ENCODE measurements at regions not wholly inside any gene's neighbourhood (a gene's known extent, or its start where the extent isn't known, plus 50 kb on each side); places are given as distances from the start of the nearest gene placed in this dataset.
A peak's percentile ranks its signal among the peaks of the same experiment; 100 is the strongest.
"Not testable (repeated sequence)": the region's sequence is repeated elsewhere in the genome, so short reads cannot be mapped to it uniquely, and the experiment has no call there.

DNA sequence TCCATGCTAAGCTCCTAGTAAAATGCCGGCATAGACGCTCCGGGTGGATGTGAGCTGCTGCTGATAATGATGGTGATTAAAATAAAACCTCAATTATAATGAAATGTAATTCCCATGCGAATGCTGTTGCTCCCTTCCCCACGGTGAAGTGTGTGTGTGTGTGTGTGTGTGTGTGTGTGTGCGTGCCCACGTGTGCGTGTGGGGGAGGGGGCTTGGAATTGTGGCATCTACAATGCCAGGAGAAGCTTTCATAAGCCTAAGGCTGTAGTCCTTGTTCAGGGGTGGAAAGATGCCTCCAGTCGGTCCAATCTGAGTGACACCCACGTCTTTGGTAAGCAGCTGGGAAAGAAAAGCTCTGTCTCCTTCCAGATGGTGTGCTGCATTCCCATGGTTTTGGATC is 137.9 kb downstream of the CDH26 start:
- no peak for DNase-seq

GRCh38 chr20:60097285-60097684 is 139.1 kb downstream of the CDH26 start:
- no peak for DNase-seq

DNA sequence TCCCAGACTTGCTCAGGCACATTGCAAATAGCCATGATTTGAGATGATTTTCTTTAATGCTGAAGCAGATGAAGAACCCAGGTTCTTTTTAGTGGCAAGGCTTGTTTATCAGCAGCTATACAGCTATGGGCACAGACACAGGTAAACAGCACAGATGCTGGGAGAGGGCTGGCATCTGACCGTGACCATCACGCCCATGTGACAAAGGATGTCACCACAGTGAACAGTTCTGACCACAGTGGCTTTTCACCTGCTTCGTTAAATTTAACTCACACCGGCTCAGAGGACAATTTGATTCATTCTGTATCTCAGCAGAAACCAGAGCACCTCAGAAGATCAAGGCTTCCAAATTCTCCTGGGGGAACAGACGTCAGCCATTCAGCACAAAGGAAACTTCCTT is 142.6 kb downstream of the CDH26 start:
- no peak for DNase-seq

GRCh38 chr20:60101201-60101890 is 143.1 kb downstream of the CDH26 start:
- no peak for DNase-seq

DNA sequence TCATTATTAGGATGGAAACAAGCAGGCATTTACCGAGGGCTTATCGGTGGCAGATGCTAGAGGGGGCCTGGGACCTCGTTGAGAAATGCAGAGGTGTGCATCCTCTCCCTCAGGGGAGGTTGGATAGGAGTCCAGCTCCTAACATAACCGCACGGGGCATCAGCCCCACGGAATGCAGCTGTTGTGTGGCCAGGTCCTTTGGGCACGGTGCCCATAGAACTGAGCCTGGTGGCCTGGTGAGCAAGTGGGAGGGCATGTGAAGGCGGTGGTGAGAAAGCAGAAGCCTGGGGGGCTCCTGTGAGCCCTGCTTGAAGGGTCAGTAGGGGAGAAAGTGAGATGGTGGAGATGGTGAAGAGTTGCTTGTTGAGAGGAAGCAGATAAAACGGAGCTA is 143.7 kb downstream of the CDH26 start:
- no peak for DNase-seq

DNA sequence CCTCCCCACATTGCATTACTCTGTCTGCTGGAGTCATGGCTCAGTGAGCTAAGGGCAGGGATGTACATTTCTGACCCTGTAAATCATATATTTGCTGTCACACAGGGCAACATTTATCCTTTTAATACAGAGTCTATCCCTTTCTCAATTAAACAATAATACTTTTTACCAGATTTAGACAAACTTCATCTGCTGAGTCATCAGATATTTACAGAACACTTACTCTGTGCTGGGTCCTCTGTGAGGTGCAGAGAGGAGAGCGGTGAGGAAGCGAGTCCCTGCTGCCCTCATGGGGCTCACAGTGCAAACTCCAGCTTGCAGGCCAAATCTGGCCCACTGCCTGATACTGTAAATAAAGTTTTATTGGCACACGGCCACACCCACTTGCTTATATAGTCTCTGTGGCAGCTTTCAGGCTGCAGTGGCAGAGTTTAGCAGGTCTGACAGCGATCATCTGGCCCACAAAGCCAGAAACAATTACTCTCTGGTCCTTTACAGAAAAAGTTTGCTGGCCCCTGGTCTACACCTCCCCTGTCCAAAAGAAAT is 144.5 kb downstream of the CDH26 start:
- DNase-seq: no peak

- DNase-seq: peak; percentile 16
Measured at GRCh38 chr20:60104993-60105803, 147.0 kb downstream of the CDH26 start.

DNA sequence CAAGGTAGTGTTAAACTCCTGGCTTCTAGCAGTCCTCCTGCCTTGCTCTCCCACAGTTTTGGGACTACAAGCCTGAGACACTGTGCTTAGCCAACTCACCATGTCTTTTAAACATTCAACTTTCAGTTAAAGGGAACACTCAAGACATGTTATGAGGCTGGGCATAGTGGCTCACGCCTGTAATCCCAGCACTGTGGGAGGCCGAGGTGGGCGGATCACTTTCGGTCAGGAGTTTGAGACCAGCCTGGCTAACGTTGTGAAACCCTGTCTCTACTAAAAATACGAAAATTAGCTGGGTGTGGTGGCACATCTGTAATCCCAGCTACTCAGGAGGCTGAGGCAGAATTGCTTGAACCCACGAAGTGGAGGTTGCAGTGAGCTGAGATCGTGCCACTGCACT is 148.0 kb downstream of the CDH26 start:
- DNase-seq: not testable (repeated sequence)

GRCh38 chr20:60107621-60108390 is 149.6 kb downstream of the CDH26 start:
- no peak for DNase-seq

DNA sequence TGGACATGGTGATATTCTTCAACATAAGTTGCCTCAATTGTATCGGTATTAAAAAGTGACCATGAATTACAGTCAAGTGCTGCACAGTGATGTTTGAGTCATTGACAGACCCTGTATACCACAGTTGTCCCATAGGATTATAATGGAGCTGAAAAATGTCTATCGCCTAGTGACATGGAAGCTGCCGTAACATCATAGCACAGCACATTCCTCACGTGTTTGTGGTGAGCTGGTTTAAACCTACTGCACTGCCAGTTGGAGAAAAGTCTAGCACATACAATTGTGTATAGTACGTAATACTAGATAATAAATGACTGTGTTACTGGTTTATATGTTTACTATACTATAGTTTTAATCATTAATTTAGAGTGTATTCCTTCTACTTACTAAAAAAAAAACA is 150.2 kb downstream of the CDH26 start:
- no peak for DNase-seq

- DNase-seq: no peak
Measured at GRCh38 chr20:60113024-60113724, 155.0 kb downstream of the CDH26 start.

GRCh38 chr20:60113771-60114170 is 155.5 kb downstream of the CDH26 start:
- DNase-seq: no peak

- no peak for DNase-seq
Measured at GRCh38 chr20:60115451-60115850, 157.2 kb downstream of the CDH26 start.

DNA sequence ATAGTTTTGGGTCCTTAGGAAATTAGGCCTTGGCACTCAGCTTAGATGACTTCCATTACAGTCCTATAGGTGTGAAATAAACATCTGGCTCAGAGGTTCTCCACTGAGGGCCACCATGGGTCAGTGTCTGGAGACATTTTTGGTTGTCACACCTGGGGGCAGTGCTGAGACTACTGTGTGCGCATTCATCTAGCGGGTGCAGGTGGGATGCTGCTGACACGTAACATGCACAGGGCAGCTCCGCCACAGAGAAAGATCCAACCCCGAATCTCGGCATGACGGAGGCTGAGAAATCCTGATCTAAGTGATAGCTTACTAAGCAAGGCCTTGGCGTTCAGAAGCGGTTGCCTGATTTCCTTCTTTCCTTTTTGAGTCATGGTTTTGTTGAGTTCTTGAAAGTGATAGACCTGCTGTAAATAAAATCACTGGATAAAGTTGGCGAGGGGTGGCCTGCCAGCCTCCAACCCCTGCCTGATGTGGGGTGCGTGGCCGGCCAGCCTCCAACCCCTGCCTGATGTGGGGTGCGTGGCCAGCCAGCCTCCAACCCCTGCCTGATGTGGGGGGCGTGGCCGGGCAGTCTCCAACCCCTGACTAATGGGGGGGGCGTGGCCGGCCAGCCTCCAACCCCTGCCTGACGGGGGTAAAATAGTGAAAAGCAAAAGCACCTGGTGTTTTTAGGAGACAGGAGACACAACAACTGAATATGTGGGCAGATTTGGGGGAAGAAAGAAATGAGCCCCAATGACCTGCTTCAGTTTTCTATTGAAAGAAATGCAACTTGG is 158.1 kb downstream of the CDH26 start:
- DNase-seq: no peak

- DNase-seq: no peak
Measured at GRCh38 chr20:60117065-60117464, 158.8 kb downstream of the CDH26 start.

DNA sequence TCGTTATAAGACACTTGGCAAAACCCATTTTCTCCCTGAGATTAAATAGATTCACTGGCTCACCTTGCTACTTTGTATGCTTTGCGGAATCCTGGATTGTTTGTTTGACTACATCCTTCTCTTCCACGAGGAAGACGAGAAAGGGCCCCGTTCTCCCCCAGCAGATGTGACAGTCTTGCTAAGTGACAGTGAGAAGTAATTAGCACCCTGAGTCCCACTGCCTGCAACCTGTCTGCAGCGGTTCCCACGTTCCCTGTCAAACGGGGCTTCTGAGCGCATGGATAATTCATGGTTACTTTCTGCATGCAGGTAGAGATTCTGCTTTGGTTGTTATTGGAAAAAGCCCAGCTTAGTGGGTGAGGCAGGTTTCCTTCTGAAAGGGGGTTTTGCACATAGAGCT is 163.7 kb downstream of the CDH26 start:
- DNase-seq: no peak

GRCh38 chr20:60122671-60123070 is 164.4 kb downstream of the CDH26 start:
- DNase-seq: no peak

DNA sequence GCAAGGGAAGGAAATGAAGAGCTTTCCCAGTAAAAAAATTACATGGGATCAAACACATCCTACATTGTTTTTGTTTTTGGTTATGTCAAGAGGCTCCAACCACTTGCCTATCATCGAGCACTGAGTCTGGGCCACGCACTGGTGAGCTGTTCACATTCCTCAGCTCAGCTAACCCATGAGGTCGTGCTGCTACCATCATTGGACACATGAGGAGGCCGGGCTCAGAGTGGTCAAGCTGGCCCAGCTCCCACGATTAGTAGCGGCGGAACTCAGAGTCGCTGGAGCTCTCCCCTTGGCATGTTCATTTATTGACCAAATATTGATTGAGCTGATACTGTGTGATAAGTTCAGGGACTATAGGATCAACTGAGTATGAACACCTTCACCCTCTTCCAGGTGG is 164.9 kb downstream of the CDH26 start:
- DNase-seq: no peak

DNA sequence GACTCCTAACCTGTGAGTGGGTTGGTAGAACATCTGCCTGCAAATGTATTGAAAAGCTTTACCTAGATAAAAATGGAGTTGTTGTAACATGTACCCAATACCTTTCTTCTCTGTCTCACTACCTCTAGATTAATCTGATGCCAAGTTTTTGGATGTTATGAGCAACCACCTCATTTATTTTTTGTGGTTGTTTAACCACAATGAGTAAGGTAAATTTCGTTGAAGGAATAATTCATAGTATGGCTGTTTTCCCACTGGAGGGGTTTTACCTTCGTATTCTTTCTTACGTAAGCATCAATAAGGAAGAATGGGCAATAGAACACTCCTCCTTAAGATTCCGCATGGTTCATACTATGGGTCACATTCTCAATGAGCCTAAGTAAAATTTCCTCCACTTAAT is 165.4 kb downstream of the CDH26 start:
- DNase-seq: no peak

- no peak for DNase-seq
Measured at GRCh38 chr20:60124776-60125381, 166.7 kb downstream of the CDH26 start.

GRCh38 chr20:60125513-60125912 is 167.3 kb downstream of the CDH26 start:
- no peak for DNase-seq
